Liver (tissue), 8 donors: ENCODE measurements at regions not wholly inside any gene's neighbourhood (a gene's known extent, or its start where the extent isn't known, plus 50 kb on each side); places are given as distances from the start of the nearest gene placed in this dataset.

Source experiments
- DNase-seq: peaks from one replicate; pipeline ENCODE4 v3.0.0-alpha.2; 2017; ENCODE audit warnings: low spot score
- H3K27ac ChIP-seq, 2 donors: one replicate each; pipeline ENCODE4 v1.7.0; 2013; ENCODE audit warnings: inconsistent platforms in 2 of 2, low read length in 2 of 2, control low read depth in 1 of 2, low read depth in 1 of 2, mild to moderate bottlenecking in 1 of 2
- H3K27me3 ChIP-seq, 4 donors: one replicate each; pipeline versions ENCODE4 v1.6.1 to v1.7.0; 2013; ENCODE audit warnings: low read length in 3 of 4, inconsistent platforms in 1 of 4, mild to moderate bottlenecking in 1 of 4, moderate library complexity in 1 of 4; ENCODE audit not compliant: control insufficient read depth in 4 of 4, insufficient read depth in 4 of 4
- H3K36me3 ChIP-seq, 4 donors: one replicate each; pipeline versions ENCODE4 v1.6.1 to v1.7.0; 2013; ENCODE audit warnings: low read length in 3 of 4, mild to moderate bottlenecking in 3 of 4, low read depth in 1 of 4, moderate library complexity in 1 of 4; ENCODE audit not compliant: control insufficient read depth in 4 of 4, insufficient read depth in 3 of 4
- H3K4me1 ChIP-seq, 4 donors: one replicate each; pipeline versions ENCODE4 v1.6.1 to v1.7.0; 2013; ENCODE audit warnings: low read length in 3 of 4, mild to moderate bottlenecking in 3 of 4, moderate library complexity in 1 of 4; ENCODE audit not compliant: control insufficient read depth in 4 of 4, insufficient read depth in 4 of 4
- H3K4me3 ChIP-seq, 3 donors: one replicate each; pipeline versions ENCODE4 v1.6.1 to v1.7.0; 2013; ENCODE audit warnings: low read length in 3 of 3, control low read depth in 1 of 3, low read depth in 1 of 3, mild to moderate bottlenecking in 1 of 3
- H3K9ac ChIP-seq, 2 donors: one replicate each; pipeline ENCODE4 v1.7.0; 2013; ENCODE audit warnings: low read length in 2 of 2, mild to moderate bottlenecking in 2 of 2, moderate library complexity in 2 of 2, control low read depth in 1 of 2, low read depth in 1 of 2
- H3K9me3 ChIP-seq, 4 donors: one replicate each; pipeline versions ENCODE4 v1.6.1 to v1.7.0; 2013; ENCODE audit warnings: low read length in 3 of 4; ENCODE audit not compliant: control insufficient read depth in 4 of 4
- ATF3 ChIP-seq: IDR thresholded peaks from 2 replicates; pipeline ENCODE4 v1.6.1; 2016; ENCODE audit warnings: antibody characterized with exemption
- CTCF ChIP-seq: fragments of 150-350 bp; IDR thresholded peaks from 2 replicates; pipeline ENCODE4 v1.5.1; 2017; ENCODE audit warnings: improper control_type of control experiment, low read depth, low read length; ENCODE audit not compliant: missing input control
- EGR1 ChIP-seq, 2 donors: IDR thresholded peaks; 2 replicates each; pipeline ENCODE4 v1.6.1; 2016 to 2018; ENCODE audit warnings: antibody characterized with exemption in 2 of 2, low read depth in 2 of 2
- FOXA1 ChIP-seq: IDR thresholded peaks from 2 replicates; pipeline ENCODE4 v1.6.1; 2016; ENCODE audit warnings: antibody characterized with exemption
- FOXA2 ChIP-seq: IDR thresholded peaks from 2 replicates; pipeline ENCODE4 v1.6.1; 2016; ENCODE audit warnings: antibody characterized with exemption
- HNF4A ChIP-seq, 2 donors: conservative IDR thresholded peaks; 2 replicates each; pipeline ENCODE4 v1.6.1; 2016; ENCODE audit warnings: antibody characterized with exemption in 2 of 2, mild to moderate bottlenecking in 2 of 2
- HNF4G ChIP-seq: IDR thresholded peaks from 2 replicates; pipeline ENCODE4 v1.6.1; 2016; ENCODE audit warnings: antibody characterized with exemption
- JUND ChIP-seq, 2 donors: IDR thresholded peaks; 2 replicates each; pipeline ENCODE4 v1.6.1; 2016; ENCODE audit warnings: antibody characterized with exemption in 2 of 2
- NR2F2 ChIP-seq: IDR thresholded peaks from 2 replicates; pipeline ENCODE4 v1.6.1; 2016; ENCODE audit warnings: antibody characterized with exemption
- RAD21 ChIP-seq, 2 donors: IDR thresholded peaks; 2 replicates each; pipeline ENCODE4 v1.6.1; 2016; ENCODE audit warnings: antibody characterized with exemption in 2 of 2, mild to moderate bottlenecking in 2 of 2
- REST ChIP-seq: IDR thresholded peaks from 2 replicates; pipeline ENCODE4 v1.6.1; 2016; ENCODE audit warnings: antibody characterized with exemption, mild to moderate bottlenecking
- RXRA ChIP-seq, 2 donors: IDR thresholded peaks; 2 replicates each; pipeline ENCODE4 v1.6.1; 2017 to 2018; ENCODE audit warnings: antibody characterized with exemption in 2 of 2, mild to moderate bottlenecking in 1 of 2
- SP1 ChIP-seq: IDR thresholded peaks from 2 replicates; pipeline ENCODE4 v1.6.1; 2018; ENCODE audit warnings: antibody characterized with exemption, mild to moderate bottlenecking
- TAF1 ChIP-seq: conservative IDR thresholded peaks from 2 replicates; pipeline ENCODE4 v1.6.1; 2016; ENCODE audit warnings: antibody characterized with exemption, mild to moderate bottlenecking
- YY1 ChIP-seq: IDR thresholded peaks from 2 replicates; pipeline ENCODE4 v1.6.1; 2016; ENCODE audit warnings: antibody characterized with exemption, mild to moderate bottlenecking
- WGBS: extraction: QIAGEN DNeasy Blood & Tissue Kit; methylation state at CpG from one replicate; pipeline ENCODE4 v1.1.7; 2013; 5-methylcytosine and 5-hydroxymethylcytosine counted together
- donor health status: healthy.
- donor health status: healthy.
- donor health status: healthy.
- donor health status: healthy.
- donor health status: healthy.

GRCh38 chr4:181258569-181258968 is 984.6 kb upstream of the TENM3 start (continued):
- TF ChIP-seq HNF4G, result no peak
- no peak for TF ChIP-seq SP1
- no peak for TF ChIP-seq RXRA (IDR thresholded peaks at IDR 0.05)
- no peak for TF ChIP-seq ATF3
- TF ChIP-seq EGR1 (IDR thresholded peaks at IDR 0.05; ENCODE audit: low read depth in 2 of 2), result no peak
- TF ChIP-seq YY1, result no peak
- no peak for TF ChIP-seq RAD21 (IDR thresholded peaks at IDR 0.05)

- Histone ChIP-seq H3K9me3 (peaks cover 0 to 3% (median 0%) of the 10 kb centered on the region in 4 donors), H3K36me3 (no peaks in the 10 kb centered on the region), H3K4me1 (no peaks in the 10 kb centered on the region), H3K27ac (no peak overlapping the region), H3K9ac (no peak overlapping the region), H3K27me3 (no peaks in the 10 kb centered on the region), H3K4me3 (no peak overlapping the region)
- TF ChIP-seq YY1, result no peak
- no peak for TF ChIP-seq FOXA2
- no peak for TF ChIP-seq JUND (IDR thresholded peaks at IDR 0.05)
- TF ChIP-seq RXRA (IDR thresholded peaks at IDR 0.05), result no peak
- TF ChIP-seq FOXA1, result no peak
- TF ChIP-seq HNF4G, result no peak
- no peak for TF ChIP-seq HNF4A (conservative IDR thresholded peaks at IDR 0.05)
- TF ChIP-seq REST, result no peak
- no peak for TF ChIP-seq TAF1
- TF ChIP-seq SP1, result no peak
- DNase-seq, result no peak
- 65% methylated on average over 4 of the region's 4 CpGs for WGBS
These were observed 984.0 kb upstream of the TENM3 start for GRCh38 chr4:181259081-181259709.

GRCh38 chr4:181261279-181261678 is 981.9 kb upstream of the TENM3 start:
- Histone ChIP-seq H3K4me1 (no peaks in the 10 kb centered on the region), H3K27ac (no peak overlapping the region), H3K4me3 (no peak overlapping the region), H3K9me3 (peaks cover 0 to 3% (median 0%) of the 10 kb centered on the region in 4 donors), H3K9ac (no peak overlapping the region), H3K27me3 (no peaks in the 10 kb centered on the region), H3K36me3 (no peaks in the 10 kb centered on the region)
- no peak for TF ChIP-seq FOXA1
- no peak for TF ChIP-seq ATF3
- TF ChIP-seq YY1, result no peak
- TF ChIP-seq EGR1 (IDR thresholded peaks at IDR 0.05; ENCODE audit: low read depth in 2 of 2), result no peak
- no peak for TF ChIP-seq NR2F2
- TF ChIP-seq RXRA (IDR thresholded peaks at IDR 0.05), result no peak
- TF ChIP-seq HNF4A (conservative IDR thresholded peaks at IDR 0.05), result no peak
- no peak for TF ChIP-seq FOXA2
- TF ChIP-seq REST, result no peak
- no peak for TF ChIP-seq CTCF
- DNase-seq, result no peak
- WGBS, result 13% methylated on average over 5 of the region's 5 CpGs
